Middle frontal gyrus (tissue), 1 donor: ENCODE measurements at regions not wholly inside any gene's neighbourhood (a gene's known extent, or its start where the extent isn't known, plus 50 kb on each side); places are given as distances from the start of the nearest gene placed in this dataset.

Experiments
- DNase-seq: peaks from one replicate; pipeline ENCODE4 v3.0.0-alpha.2; 2015; ENCODE audit warnings: low spot score; ENCODE audit errors: extremely low spot score

DNA sequence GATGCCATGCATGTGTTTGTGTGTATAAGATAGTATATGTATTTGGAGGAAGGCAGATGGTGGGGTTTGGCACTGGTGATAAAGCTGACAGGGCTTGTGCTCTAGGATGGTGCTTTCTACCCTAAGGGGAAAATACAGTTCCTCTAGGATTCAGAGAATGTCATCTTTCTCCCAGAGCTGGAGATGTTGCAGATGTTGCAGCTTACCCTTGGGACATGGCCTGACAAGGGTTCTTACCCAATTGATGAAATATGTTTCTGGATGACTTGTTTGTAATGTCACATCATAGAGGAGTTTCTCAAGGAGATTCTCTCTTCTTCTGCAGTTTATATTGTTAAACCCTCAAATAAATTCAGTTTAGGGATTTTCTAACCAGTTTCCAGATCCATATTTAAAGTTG lies 52.5 kb upstream of the PITX2 start:
- no peak for DNase-seq

DNA sequence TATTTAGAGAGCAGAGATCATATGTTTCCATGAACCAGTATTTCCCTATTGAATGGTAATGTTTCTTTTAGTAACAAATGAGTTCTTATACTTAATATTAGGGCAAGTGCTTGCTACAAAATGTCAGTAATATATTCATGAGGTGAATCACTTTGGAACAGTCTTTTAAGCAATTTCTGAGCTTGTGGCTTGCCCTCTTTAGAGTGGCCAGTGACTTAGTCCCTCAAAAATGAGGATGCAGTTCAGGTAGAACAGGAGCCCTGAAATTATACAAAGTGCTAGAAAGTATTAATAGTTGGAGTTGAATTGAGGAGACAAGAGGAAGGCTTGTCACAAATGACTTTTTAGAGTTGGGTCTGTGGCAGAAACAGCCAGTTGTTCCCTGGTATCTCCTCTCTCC lies 53.4 kb upstream of the PITX2 start:
- DNase-seq: no peak

GRCh38 chr4:110678517-110679227 lies 55.8 kb upstream of the PITX2 start:
- DNase-seq: no peak

DNA sequence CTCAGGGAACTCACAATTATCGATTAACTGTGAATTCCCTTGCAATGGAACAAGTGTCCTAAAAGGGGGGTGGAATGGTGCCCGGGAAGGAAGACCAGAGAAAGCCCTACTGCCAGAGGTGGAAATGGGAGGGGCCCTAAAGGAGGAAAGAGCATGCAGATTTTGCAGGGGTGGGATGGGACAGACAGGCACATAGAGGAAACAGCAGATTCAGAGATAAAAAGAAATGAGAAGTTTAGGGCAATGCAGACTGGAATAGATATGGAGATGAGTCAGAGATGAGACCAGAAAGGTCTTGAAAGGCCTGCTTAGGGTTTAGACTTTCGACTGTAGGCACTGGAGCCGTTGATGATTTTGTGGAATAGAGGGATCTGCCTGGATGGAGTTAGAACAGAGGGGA lies 57.4 kb upstream of the PITX2 start:
- no peak for DNase-seq

DNA sequence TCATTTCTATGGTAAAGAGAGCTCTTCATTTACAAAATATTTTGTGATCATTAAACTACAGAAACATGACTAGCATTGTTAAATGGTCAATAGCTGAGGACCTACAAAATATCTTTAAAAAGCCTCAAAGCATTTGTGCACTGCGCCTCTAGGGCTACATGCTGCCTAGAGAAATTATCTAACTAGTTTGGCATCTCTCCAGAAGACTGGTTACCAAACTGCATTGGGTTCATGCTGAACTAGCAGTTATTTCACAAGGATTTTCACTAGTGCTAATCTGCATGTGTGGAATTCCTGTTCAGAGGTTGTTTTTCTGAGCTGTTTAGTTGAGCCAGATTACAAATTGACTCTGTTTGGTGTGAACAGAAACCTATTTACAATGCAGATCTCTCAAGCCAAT lies 58.5 kb upstream of the PITX2 start:
- no peak for DNase-seq

GRCh38 chr4:110682311-110682710 lies 59.4 kb upstream of the PITX2 start:
- no peak for DNase-seq

DNA sequence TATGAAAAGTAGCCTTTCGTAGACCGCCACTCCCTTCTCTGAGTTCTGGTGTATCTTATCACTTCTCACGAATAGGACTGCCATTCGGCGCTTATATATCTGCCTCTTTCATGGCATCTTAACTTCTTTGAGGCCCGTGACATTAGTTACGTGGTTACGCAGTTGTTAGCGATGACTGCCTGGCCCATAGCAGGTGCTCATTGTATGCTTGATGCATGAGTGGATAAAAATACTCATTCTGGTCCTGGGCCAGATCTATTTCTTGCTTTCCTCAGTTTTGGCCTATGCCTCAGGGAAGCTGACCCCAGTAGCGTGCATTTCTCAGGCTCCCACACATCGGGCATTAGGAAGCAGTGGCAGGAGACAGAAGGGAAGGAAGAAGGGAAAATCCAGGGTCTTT lies 60.7 kb upstream of the PITX2 start:
- no peak for DNase-seq

GRCh38 chr4:110702326-110702725 lies 79.4 kb upstream of the PITX2 start:
- no peak for DNase-seq

DNA sequence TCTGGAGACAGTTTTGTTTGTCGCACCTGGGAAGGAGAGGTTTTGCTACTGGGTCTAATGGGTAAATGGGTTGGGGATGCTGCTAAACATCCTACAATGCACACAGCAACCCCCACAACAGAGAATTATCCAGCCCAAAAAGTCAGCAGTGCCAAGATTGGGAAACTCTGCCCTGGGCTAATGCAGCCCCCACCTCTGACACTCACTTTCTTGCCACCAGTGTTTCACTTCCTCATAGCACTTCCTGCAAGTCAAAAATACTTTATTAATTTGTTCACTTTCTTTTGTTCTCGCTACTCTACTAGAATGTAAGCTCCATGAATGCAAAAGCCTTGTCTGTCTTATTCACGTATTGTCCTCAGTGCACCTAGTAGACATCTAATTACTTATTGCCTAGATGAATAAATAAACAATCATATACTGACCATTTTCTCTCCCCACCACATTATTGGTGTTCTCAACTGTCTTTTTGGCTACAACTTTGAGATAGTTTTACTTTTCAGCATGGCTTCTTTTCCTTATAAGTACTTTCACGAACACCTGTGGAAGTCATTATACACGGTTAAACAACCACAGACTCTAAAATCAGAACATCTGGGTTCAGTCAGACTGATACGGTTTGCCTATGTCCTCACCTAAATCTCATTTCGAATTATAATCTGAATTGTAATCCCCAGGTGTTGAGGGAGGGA lies 82.0 kb upstream of the PITX2 start:
- no peak for DNase-seq

DNA sequence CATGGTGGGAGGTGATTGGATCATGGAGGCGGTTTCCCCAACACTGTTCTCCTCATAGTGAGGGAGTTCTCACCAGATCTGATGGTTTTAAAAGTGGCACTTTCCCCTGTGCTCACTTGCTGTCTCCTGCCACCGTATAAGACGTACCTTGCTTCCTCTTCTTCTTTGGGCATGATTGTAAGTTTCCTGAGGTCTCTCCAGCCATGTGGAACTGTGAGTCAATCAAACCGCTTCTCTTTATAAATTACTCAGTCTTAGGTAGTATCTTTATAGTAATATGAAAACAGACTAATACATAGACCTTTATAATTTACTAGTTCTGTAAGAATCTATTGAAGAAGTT lies 82.5 kb upstream of the PITX2 start:
- no peak for DNase-seq

GRCh38 chr4:110710070-110710469 lies 87.2 kb upstream of the PITX2 start:
- no peak for DNase-seq

- DNase-seq: no peak
These were observed 89.6 kb upstream of the PITX2 start for GRCh38 chr4:110712486-110712885.

GRCh38 chr4:110730318-110730717 lies 107.4 kb upstream of the PITX2 start:
- DNase-seq: no peak

- no peak for DNase-seq
These were observed 111.0 kb upstream of the PITX2 start for GRCh38 chr4:110733901-110734300.

DNA sequence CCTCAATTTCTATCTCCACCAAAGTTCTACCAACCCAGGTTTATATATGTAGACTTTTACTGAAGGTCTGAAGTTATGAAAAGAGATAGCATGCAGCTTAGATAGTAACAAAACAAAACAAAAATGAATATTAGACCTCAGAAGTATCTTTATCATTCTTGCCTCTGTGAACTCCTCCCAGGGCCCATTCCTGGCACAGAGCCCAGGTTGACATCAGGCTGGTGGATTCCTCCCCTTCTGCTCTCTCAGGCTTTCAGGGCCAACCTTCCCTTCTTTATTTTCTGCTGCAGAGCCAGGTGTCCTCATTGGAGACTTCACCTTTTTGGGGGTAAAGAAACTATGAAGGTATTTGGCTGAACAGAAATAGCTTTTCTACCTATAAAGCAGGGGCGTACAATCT lies 112.8 kb upstream of the PITX2 start:
- no peak for DNase-seq

GRCh38 chr4:110737931-110738330 lies 115.1 kb upstream of the PITX2 start:
- DNase-seq: no peak

DNA sequence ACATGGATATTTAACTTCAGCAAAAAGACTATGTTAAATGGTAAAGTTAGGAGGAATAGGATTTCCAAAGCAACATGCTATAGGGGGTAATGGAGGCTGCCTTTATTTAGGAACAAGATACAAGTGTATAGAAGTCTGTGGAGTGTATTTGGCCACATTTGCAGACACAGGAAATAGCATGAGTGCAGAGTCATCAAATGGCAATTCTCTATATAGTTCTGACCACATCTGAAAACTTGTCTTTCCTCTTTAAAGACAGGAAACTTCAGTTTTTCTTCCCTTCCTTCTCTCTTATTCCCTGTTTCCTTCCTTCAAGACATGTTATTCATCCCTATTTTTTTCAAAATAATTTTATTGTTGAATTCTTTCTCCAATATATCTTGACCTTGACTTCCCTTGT lies 119.3 kb upstream of the PITX2 start:
- no peak for DNase-seq

DNA sequence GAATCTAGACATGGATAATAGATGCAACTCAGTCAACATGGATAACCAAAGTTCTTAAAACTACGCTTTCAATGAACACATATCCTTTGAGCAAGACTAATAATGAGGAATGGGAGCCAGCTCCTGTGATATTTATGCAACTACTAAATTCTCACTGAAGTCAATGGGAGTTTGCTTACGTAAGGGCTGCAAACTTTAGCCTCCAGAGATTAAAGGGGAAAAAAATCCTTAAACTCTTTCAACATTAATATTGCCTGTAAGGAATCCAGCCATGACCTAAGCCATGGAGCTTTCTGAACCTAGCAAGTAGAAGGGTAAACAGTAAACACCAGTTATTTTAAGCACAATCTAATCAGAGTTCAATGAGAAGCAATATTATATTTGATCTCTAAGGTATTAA lies 125.2 kb upstream of the PITX2 start:
- DNase-seq: no peak

GRCh38 chr4:110751183-110751582 lies 128.3 kb upstream of the PITX2 start:
- DNase-seq: no peak

GRCh38 chr4:110751986-110752385 lies 129.1 kb upstream of the PITX2 start:
- DNase-seq: no peak

DNA sequence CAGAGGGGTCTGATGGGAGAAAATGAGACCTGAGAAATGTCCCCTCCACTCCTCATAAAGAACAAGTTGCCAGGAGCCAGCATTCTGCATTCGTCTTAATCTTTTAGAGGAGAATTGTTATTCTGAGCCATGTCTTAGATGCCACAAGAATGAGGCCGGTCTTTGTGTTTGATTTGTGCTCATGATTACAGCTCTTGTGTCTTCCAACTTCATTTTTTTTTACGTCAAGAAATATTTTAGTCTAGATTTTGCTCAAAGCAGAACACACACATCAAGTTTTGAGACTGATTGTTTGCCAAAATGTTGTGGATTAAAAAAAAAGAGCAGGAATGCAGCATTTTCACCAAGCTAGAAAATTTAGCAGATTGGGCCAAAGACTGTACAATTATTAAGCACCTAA lies 130.6 kb upstream of the PITX2 start:
- no peak for DNase-seq

DNA sequence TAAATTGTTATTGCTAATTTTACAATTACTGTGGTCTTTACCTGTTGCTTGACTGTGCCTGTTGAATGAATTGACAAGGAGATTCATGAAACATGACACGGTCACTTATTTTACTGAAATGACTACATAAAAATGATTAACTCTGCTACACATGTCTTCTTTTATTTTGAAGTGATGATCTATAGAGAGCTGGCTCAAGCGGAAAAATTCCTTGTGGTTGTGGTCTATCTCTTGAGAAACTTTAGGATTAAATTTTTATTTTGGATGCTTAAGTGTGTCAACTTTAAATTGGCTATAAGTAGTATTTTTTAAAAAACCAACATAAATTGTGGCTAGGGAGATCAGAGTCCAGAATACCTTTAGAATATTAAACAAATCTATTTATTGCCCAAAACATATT lies 131.8 kb upstream of the PITX2 start:
- no peak for DNase-seq

GRCh38 chr4:110769578-110769977 lies 146.7 kb upstream of the PITX2 start:
- DNase-seq: no peak
